ENCODE measurements at regions not wholly inside any gene's neighbourhood (a gene's known extent, or its start where the extent isn't known, plus 50 kb on each side); places are given as distances from the start of the nearest gene placed in this dataset.

DNA sequence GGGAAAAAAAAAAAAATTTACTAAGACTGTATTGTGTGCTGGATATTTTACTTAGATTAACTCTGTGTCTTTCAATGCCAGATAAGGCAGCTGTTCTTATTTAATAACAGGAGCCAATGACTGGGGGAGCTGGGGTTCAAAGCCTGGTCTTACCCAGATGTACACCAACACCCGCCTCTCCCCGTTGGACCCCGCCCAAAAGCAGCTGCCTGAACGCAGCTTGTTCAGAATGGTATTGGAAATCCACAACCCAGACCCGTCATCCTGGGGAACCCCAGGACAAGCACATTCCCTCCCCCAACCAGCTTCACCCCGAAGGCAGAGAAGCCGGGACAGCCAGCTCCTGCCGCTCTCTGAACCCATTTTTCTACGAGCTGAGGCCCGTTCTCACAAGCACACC is 113.6 kb upstream of the TMPRSS2 start:
- TF ChIP-seq CTCF (IDR thresholded peaks at IDR 0.05; ENCODE audit: control insufficient read depth, extremely low read depth, insufficient read depth), result no peak
- H3K4me3 ChIP-seq (ENCODE audit: low read depth, low read length), result no peak overlapping the region
- DNase-seq (ENCODE audit: low read depth), result no peak

DNA sequence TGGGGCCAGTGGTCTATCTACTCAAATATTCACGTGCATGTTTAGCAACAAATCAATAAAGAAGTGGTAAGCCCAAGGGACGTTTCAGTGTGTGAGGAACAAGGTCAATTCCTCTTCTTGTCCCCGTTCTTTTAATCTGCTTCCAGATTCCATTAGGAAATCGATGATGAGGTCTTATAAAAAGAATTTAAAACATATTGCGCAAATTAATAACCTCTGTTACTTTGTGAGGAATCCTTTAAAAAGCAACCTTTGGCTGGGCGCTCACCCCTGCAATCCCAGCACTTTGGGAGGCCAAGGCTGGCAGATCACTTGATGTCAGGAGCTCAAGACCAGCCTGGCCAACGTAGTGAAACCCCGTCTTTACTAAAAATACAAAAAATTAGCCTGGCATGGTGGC is 113.0 kb upstream of the TMPRSS2 start:
- no peak overlapping the region for H3K4me3 ChIP-seq (ENCODE audit: low read depth, low read length)
- no peak for DNase-seq (ENCODE audit: low read depth)
- no peak for TF ChIP-seq CTCF (IDR thresholded peaks at IDR 0.05; ENCODE audit: control insufficient read depth, extremely low read depth, insufficient read depth)

GRCh38 chr21:41620541-41620940 is 112.6 kb upstream of the TMPRSS2 start:
- no peak for TF ChIP-seq CTCF (IDR thresholded peaks at IDR 0.05; ENCODE audit: control insufficient read depth, extremely low read depth, insufficient read depth)
- no peak for DNase-seq (ENCODE audit: low read depth)
- H3K4me3 ChIP-seq (ENCODE audit: low read depth, low read length), result no peak overlapping the region

DNA sequence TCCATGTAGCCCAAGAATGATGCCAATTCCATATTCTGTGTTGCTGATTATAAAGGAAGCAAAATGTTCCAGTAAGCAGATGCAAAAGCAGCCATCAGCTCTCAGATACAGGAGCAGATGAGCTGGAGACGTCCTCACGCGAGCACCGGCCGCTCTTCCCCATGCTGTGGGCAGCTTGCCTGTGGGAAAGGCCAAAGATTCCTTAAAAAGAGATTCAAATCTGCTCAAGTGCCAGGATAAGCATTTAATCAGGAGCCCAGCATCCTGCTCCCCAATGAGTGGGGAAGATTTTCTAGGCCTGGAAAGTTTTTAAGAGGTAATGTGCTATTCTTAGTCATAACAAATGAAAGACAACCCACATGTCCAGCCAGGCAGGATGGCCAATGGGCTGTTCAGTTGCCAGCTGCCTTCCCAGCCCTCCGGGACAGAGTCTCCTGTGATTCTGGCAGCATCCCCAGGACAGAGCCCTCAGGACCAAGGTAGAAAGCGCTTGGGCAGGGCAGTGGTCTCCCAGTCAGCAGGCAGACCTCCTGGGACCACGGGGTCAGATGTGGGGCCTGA is 108.2 kb upstream of the TMPRSS2 start:
- no peak overlapping the region for H3K4me3 ChIP-seq (ENCODE audit: low read depth, low read length)
- TF ChIP-seq CTCF (IDR thresholded peaks at IDR 0.05; ENCODE audit: control insufficient read depth, extremely low read depth, insufficient read depth), result no peak
- no peak for DNase-seq (ENCODE audit: low read depth)

DNA sequence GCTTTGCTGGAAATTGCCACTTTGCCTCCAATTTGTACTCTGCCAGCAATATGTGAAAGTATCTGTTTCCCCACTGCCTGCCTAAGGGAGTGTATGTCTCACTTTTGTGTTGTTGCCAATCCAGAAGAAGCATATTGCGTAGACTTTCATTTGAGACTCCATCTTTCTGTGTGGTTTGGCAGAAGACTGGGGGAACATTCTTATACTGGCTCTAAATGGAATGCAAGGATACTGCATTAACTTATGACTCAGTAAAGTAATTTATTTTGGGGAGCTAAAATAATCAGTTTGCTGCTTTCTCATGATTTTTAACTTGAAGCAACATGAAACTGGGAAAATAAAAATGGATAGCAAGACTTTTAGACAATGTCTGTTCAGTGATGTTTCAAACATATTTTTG is 107.7 kb upstream of the TMPRSS2 start:
- TF ChIP-seq CTCF (IDR thresholded peaks at IDR 0.05; ENCODE audit: control insufficient read depth, extremely low read depth, insufficient read depth), result no peak
- no peak overlapping the region for H3K4me3 ChIP-seq (ENCODE audit: low read depth, low read length)
- no peak for DNase-seq (ENCODE audit: low read depth)

DNA sequence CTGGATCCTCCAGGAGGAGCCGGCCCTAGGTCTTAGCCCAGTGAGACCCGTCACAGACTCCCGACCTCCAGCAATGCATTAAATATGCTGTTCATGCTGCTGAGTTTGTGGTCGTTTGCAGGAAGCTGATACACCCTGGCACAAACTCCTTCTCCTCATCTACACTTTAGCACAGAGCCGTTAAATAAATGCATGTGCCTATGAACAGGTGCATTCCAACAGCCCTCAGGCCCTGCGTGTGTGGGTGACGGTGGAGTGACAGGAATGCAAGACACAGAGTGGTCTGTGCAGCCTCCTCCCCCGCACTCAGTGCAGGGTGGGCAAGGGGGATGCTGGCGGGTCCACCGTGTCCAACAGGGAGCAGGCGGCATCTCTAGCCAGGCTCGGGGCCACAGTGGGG is 106.6 kb upstream of the TMPRSS2 start:
- TF ChIP-seq CTCF (IDR thresholded peaks at IDR 0.05; ENCODE audit: control insufficient read depth, extremely low read depth, insufficient read depth), result no peak
- no peak overlapping the region for H3K4me3 ChIP-seq (ENCODE audit: low read depth, low read length)
- DNase-seq (ENCODE audit: low read depth), result no peak

DNA sequence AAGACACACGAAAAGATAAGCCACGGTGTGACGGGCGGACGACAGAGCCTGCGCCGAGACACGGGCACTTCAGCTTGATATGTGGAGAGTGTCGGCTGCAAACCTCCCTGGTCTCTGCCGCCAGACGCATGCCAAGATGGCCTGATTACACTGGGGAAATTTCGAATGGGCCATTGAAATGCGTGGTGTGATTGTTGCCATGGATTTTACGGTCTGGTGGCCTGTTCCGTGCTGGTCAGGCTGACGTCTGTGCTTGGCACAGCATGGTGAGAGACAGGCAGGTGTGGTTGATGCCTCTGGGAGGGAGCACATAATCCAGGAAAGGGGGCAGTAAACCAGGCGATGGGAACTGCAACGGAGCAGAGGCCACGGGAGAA is 105.6 kb upstream of the TMPRSS2 start:
- no peak for DNase-seq (ENCODE audit: low read depth)
- no peak for TF ChIP-seq CTCF (IDR thresholded peaks at IDR 0.05; ENCODE audit: control insufficient read depth, extremely low read depth, insufficient read depth)
- no peak overlapping the region for H3K4me3 ChIP-seq (ENCODE audit: low read depth, low read length)

Measured in LNCaP clone FGC (cell line).